ENCODE measurements at regions not wholly inside any gene's neighbourhood (a gene's known extent, or its start where the extent isn't known, plus 50 kb on each side); places are given as distances from the start of the nearest gene placed in this dataset.

GRCh38 chr18:55763298-55763697 lies 175.3 kb upstream of the TCF4 start:
- TF ChIP-seq POLR2AphosphoS5 (IDR thresholded peaks at IDR 0.05; ENCODE audit: low read depth, low read length) (no peak), POLR2A (IDR thresholded peaks at IDR 0.05; ENCODE audit: low read depth, low read length) (no peak), TAF1 (IDR thresholded peaks at IDR 0.05; ENCODE audit: borderline replicate concordance, low read depth, low read length) (no peak)

Data from GM12892 (cell line).